Neural progenitor cell (in vitro differentiated cells): ENCODE measurements at regions not wholly inside any gene's neighbourhood (a gene's known extent, or its start where the extent isn't known, plus 50 kb on each side); places are given as distances from the start of the nearest gene placed in this dataset.
A peak's percentile ranks its signal among the peaks of the same experiment; 100 is the strongest.

Experiments used
- DNase-seq: peaks from one replicate; pipeline ENCODE4 v3.0.0-alpha.2; 2016; ENCODE audit warnings: low spot score
- H2AFZ ChIP-seq: fragments of 200-600 bp; sonication (generic); replicated peaks from 2 replicates; pipeline ENCODE4 v1.6.1; 2016; ENCODE audit warnings: antibody characterized with exemption
- H3F3A ChIP-seq: fragments of 200-600 bp; sonication (generic); 2 replicates; pipeline ENCODE4 v1.6.1; 2016; ENCODE audit warnings: antibody characterized with exemption, low read depth
- H3K27ac ChIP-seq: fragments of 200-600 bp; sonication (generic); 2 replicates; pipeline ENCODE4 v1.5.1; 2016; ENCODE audit warnings: mild to moderate bottlenecking
- H3K27me3 ChIP-seq: fragments of 200-600 bp; sonication (generic); 2 replicates; pipeline ENCODE4 v1.6.1; 2016; ENCODE audit warnings: mild to moderate bottlenecking, moderate library complexity
- H3K36me3 ChIP-seq: fragments of 200-600 bp; sonication (generic); 2 replicates; pipeline ENCODE4 v1.5.1; 2016
- H3K4me1 ChIP-seq: fragments of 200-600 bp; sonication (generic); 2 replicates; pipeline ENCODE4 v1.6.1; 2016; ENCODE audit warnings: mixed run types
- H3K4me2 ChIP-seq: fragments of 200-600 bp; sonication (generic); 2 replicates; pipeline ENCODE4 v1.6.1; 2016
- H3K4me3 ChIP-seq: fragments of 200-600 bp; sonication (generic); 2 replicates; pipeline ENCODE4 v1.5.1; 2016
- H3K79me2 ChIP-seq: fragments of 200-600 bp; sonication (generic); 2 replicates; pipeline ENCODE4 v1.6.1; 2016; ENCODE audit warnings: low read depth
- H3K9ac ChIP-seq: fragments of 200-600 bp; sonication (generic); 2 replicates; pipeline ENCODE4 v1.6.1; 2016
- H3K9me3 ChIP-seq: fragments of 200-600 bp; sonication (generic); 2 replicates; pipeline ENCODE4 v1.5.1; 2016; ENCODE audit warnings: low read depth
- H4K20me1 ChIP-seq: fragments of 200-600 bp; sonication (generic); 2 replicates; pipeline ENCODE4 v1.6.1; 2016; ENCODE audit warnings: low read depth
- H3K27ac Mint-ChIP-seq: 3 replicates; pipeline ENCODE4 v1.8.0; 2021; ENCODE audit warnings: mixed read lengths
- H3K27me3 Mint-ChIP-seq: 2 replicates; pipeline ENCODE4 v1.8.0; 2022; ENCODE audit warnings: low read depth, mild to moderate bottlenecking, inconsistent platforms, moderate library complexity, mixed read lengths; ENCODE audit not compliant: insufficient read depth
- H3K36me3 Mint-ChIP-seq: 3 replicates; pipeline ENCODE4 v1.8.0; 2021; ENCODE audit warnings: mixed read lengths
- H3K4me1 Mint-ChIP-seq: 3 replicates; pipeline ENCODE4 v1.8.0; 2021; ENCODE audit warnings: mixed read lengths
- H3K4me3 Mint-ChIP-seq: 3 replicates; pipeline ENCODE4 v1.8.0; 2021; ENCODE audit warnings: mild to moderate bottlenecking, moderate library complexity, mixed read lengths
- H3K9me3 Mint-ChIP-seq: 3 replicates; pipeline ENCODE4 v1.8.0; 2020; ENCODE audit warnings: mixed read lengths
- EZH2 ChIP-seq: fragments of 200-600 bp; sonication (generic); IDR thresholded peaks from 2 replicates; pipeline ENCODE4 v1.6.1; 2017; ENCODE audit warnings: antibody characterized with exemption, mild to moderate bottlenecking, moderate library complexity
- EZH2phosphoT487 ChIP-seq: fragments of 200-600 bp; sonication (generic); IDR thresholded peaks from 2 replicates; pipeline ENCODE4 v1.6.1; 2017; ENCODE audit warnings: antibody characterized with exemption
- TF ChIP-seq, protein P1 (sequence below): fragments of 200-600 bp; sonication (generic); IDR thresholded peaks from 2 replicates; pipeline ENCODE4 v1.5.1; 2017; ENCODE audit warnings: antibody characterized with exemption, mild to moderate bottlenecking

DNA sequence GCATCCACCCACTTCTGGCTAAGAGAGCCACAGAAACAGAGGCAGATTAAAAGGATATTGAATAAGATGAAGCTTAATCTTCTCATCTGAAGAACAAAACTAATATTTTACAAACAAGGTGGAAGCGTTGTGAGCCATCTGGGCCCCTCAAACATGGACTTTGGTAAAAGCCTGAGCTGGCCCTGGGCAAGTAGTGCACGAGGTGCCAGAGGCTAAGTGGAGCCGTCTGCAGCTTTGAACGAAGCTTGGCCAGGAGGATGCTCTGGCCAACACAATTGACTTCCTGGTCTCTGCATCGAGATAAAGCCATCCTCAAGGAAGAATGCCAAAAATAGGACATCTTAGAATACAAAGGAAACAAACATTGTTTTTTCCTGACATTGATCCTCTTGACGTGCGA lies 53.2 kb upstream of the PLEKHG1 start:
- H3K9me3 Mint-ChIP-seq: peaks cover 1% of the 10 kb centered on the region
- no peak overlapping the region for H3K27ac Mint-ChIP-seq
- peaks cover 2% of the 10 kb centered on the region for H3K4me1 ChIP-seq
- H3K4me2 ChIP-seq: no peak overlapping the region
- no peaks in the 10 kb centered on the region for H3K27me3 Mint-ChIP-seq
- no peak overlapping the region for H3K4me3 Mint-ChIP-seq
- DNase-seq: no peak
- H3K4me1 Mint-ChIP-seq: peaks cover 30% of the 10 kb centered on the region
- H3K9ac ChIP-seq: no peak overlapping the region
- no peaks in the 10 kb centered on the region for H3K9me3 ChIP-seq
- no peaks in the 10 kb centered on the region for H4K20me1 ChIP-seq
- no peaks in the 10 kb centered on the region for H3K27me3 ChIP-seq
- no peaks in the 10 kb centered on the region for H3K79me2 ChIP-seq
- H3F3A ChIP-seq: no peaks in the 10 kb centered on the region
- H2AFZ ChIP-seq: no peak overlapping the region
- H3K36me3 ChIP-seq: no peaks in the 10 kb centered on the region
- H3K36me3 Mint-ChIP-seq: no peaks in the 10 kb centered on the region
- no peak overlapping the region for H3K4me3 ChIP-seq
- TF ChIP-seq, protein P1, sequence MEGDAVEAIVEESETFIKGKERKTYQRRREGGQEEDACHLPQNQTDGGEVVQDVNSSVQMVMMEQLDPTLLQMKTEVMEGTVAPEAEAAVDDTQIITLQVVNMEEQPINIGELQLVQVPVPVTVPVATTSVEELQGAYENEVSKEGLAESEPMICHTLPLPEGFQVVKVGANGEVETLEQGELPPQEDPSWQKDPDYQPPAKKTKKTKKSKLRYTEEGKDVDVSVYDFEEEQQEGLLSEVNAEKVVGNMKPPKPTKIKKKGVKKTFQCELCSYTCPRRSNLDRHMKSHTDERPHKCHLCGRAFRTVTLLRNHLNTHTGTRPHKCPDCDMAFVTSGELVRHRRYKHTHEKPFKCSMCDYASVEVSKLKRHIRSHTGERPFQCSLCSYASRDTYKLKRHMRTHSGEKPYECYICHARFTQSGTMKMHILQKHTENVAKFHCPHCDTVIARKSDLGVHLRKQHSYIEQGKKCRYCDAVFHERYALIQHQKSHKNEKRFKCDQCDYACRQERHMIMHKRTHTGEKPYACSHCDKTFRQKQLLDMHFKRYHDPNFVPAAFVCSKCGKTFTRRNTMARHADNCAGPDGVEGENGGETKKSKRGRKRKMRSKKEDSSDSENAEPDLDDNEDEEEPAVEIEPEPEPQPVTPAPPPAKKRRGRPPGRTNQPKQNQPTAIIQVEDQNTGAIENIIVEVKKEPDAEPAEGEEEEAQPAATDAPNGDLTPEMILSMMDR: no peak
- TF ChIP-seq EZH2phosphoT487 (no peak), EZH2 (no peak)
- H3K27ac ChIP-seq: no peak overlapping the region

DNA sequence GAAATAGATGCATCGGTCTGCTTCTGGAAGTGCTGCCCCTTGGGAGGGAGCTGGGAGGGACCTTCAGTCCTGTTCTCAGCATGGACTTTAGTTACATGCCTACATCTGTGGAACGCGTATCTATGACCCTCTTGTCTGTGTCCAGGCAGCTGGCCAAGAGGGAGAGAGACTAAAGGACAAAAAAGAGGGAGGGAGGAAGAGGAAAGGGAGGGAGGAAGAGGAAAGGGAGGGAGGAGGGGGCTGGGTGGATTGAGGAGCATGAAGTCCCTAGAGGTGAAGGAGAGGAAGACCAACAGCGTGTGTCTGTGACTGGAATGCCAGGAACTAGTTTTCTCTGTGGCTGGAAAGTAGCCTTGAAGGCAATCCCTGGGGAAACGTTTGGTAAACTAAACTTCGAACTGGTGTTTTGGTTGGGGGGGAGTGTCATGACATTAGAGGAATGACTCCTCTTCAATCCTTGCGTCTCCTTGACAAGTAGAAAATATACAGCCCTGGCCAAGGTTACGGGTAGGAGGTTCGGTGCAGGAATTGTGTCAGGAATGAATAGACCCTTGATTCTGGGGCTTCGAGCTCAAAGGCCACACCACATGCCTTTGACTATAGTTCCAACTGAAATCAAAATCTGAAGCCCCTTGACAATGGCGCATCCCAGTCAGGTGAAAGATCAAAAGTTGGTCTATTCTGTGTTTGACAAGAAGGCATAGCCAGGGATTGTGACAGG lies 52.0 kb upstream of the PLEKHG1 start:
- peaks cover 4% of the 10 kb centered on the region for H3K9me3 Mint-ChIP-seq
- H2AFZ ChIP-seq: peak overlapping the region; percentile 24
- H3K4me3 Mint-ChIP-seq: no peak overlapping the region
- DNase-seq: peak; percentile 9
- H3K4me3 ChIP-seq: no peak overlapping the region
- no peaks in the 10 kb centered on the region for H4K20me1 ChIP-seq
- H3K27me3 ChIP-seq: no peaks in the 10 kb centered on the region
- H3K27me3 Mint-ChIP-seq: no peaks in the 10 kb centered on the region
- no peak overlapping the region for H3K27ac ChIP-seq
- H3K36me3 Mint-ChIP-seq: no peaks in the 10 kb centered on the region
- no peak overlapping the region for H3K4me2 ChIP-seq
- no peak overlapping the region for H3K9ac ChIP-seq
- peaks cover 2% of the 10 kb centered on the region for H3K4me1 ChIP-seq
- no peak for TF ChIP-seq EZH2
- TF ChIP-seq, protein P1: no peak
- TF ChIP-seq EZH2phosphoT487: no peak
- no peaks in the 10 kb centered on the region for H3F3A ChIP-seq
- H3K4me1 Mint-ChIP-seq: peaks cover 30% of the 10 kb centered on the region
- no peaks in the 10 kb centered on the region for H3K9me3 ChIP-seq
- H3K36me3 ChIP-seq: no peaks in the 10 kb centered on the region
- no peaks in the 10 kb centered on the region for H3K79me2 ChIP-seq
- no peak overlapping the region for H3K27ac Mint-ChIP-seq

DNA sequence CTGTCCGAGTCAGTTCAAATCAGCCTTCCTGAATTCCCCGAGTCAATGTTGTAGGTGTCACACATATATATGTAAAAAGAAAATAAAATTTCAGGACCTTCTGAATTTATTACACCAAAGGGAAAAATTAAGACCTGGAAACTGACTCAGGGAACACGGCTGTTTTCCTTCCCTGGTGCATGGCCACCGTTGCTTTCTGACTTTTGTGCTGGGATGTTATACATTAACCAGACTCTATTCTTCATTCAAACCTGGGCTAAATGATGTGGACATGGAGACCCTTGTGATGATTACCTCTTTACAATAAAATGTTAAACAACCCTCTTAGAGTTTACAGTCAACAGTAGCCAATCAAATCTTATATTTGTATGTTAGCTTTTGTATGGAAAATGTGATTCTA lies 51.4 kb upstream of the PLEKHG1 start:
- Histone ChIP-seq H3K79me2 (no peaks in the 10 kb centered on the region), H3K4me1 (peaks cover 2% of the 10 kb centered on the region), H3K27me3 (no peaks in the 10 kb centered on the region), H3K4me2 (no peak overlapping the region), H3K4me3 (no peak overlapping the region), H2AFZ (no peak overlapping the region), H3F3A (no peaks in the 10 kb centered on the region), H4K20me1 (no peaks in the 10 kb centered on the region), H3K9me3 (no peaks in the 10 kb centered on the region), H3K36me3 (no peaks in the 10 kb centered on the region), H3K27ac (no peak overlapping the region), H3K9ac (no peak overlapping the region)
- peaks cover 30% of the 10 kb centered on the region for H3K4me1 Mint-ChIP-seq
- TF ChIP-seq EZH2: no peak
- TF ChIP-seq, protein P1: no peak
- DNase-seq: no peak
- H3K36me3 Mint-ChIP-seq: no peaks in the 10 kb centered on the region
- H3K27me3 Mint-ChIP-seq: peaks cover 4% of the 10 kb centered on the region
- peaks cover 9% of the 10 kb centered on the region for H3K9me3 Mint-ChIP-seq
- H3K27ac Mint-ChIP-seq: no peak overlapping the region
- H3K4me3 Mint-ChIP-seq: no peak overlapping the region
